ENCODE measurements at regions not wholly inside any gene's neighbourhood (a gene's known extent, or its start where the extent isn't known, plus 50 kb on each side); places are given as distances from the start of the nearest gene placed in this dataset.

- TF ChIP-seq CTCF (IDR thresholded peaks at IDR 0.05) = no peak
Measured at GRCh38 chr14:58760121-58760520, 122.4 kb downstream of the DACT1 start.

- no peak for TF ChIP-seq CTCF (IDR thresholded peaks at IDR 0.05)
Measured at GRCh38 chr14:58762629-58763028, 124.9 kb downstream of the DACT1 start.

GRCh38 chr14:58763210-58763609, 125.4 kb downstream of the DACT1 start:
- TF ChIP-seq CTCF (IDR thresholded peaks at IDR 0.05) = no peak

- no peak for TF ChIP-seq CTCF (IDR thresholded peaks at IDR 0.05)
Measured at GRCh38 chr14:58765418-58765831, 127.7 kb downstream of the DACT1 start.

GRCh38 chr14:58765843-58766242, 128.1 kb downstream of the DACT1 start:
- no peak for TF ChIP-seq CTCF (IDR thresholded peaks at IDR 0.05)

- no peak for TF ChIP-seq CTCF (IDR thresholded peaks at IDR 0.05)
Measured at GRCh38 chr14:58769011-58769643, 131.4 kb downstream of the DACT1 start.

- no peak for TF ChIP-seq CTCF (IDR thresholded peaks at IDR 0.05)
Measured at GRCh38 chr14:58769771-58770170, 132.0 kb downstream of the DACT1 start.

GRCh38 chr14:58770491-58770982, 132.8 kb downstream of the DACT1 start:
- no peak for TF ChIP-seq CTCF (IDR thresholded peaks at IDR 0.05)

Measured in LNCAP (cell line).